Prostate gland (tissue), 2 donors: ENCODE measurements at regions not wholly inside any gene's neighbourhood (a gene's known extent, or its start where the extent isn't known, plus 50 kb on each side); places are given as distances from the start of the nearest gene placed in this dataset.

Experiments used
- POLR2A ChIP-seq: fragments of 450-650 bp; IDR thresholded peaks from one replicate; pipeline ENCODE4 v1.6.1; 2016; ENCODE audit warnings: antibody characterized with exemption, mild to moderate bottlenecking
- TF ChIP-seq, protein P1 (sequence below), 4 experiments: fragments of 200-600 bp in 2 of 4; fragments of 450-650 bp in 2 of 4; sonication (generic) in 2 of 4; IDR thresholded peaks; 1 replicate in 3 of 4; 2 replicates in 1 of 4; pipeline ENCODE4 v1.5.1; 2016 to 2019; ENCODE audit warnings: antibody characterized with exemption in 4 of 4, mild to moderate bottlenecking in 2 of 4, moderate library complexity in 2 of 4

DNA sequence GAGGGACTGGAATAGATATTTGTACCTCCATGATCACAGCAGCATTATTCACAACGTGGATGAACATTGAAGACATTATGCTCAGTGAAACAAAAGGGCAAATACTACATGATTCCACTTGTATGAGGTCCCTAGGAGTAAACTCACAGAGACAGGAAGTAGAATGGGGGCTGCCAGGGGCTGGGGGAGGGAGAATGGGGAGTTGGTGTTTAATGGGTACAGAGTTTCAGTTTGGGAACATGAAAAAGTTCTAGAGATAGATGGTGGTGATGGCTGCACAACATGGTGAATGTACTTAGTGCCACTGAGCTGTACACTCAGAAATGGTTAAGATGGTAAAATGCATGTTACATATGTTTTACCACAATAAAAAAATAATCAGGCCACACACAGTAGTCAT lies 164.3 kb upstream of the RREB1 start:
- TF ChIP-seq, protein P1, sequence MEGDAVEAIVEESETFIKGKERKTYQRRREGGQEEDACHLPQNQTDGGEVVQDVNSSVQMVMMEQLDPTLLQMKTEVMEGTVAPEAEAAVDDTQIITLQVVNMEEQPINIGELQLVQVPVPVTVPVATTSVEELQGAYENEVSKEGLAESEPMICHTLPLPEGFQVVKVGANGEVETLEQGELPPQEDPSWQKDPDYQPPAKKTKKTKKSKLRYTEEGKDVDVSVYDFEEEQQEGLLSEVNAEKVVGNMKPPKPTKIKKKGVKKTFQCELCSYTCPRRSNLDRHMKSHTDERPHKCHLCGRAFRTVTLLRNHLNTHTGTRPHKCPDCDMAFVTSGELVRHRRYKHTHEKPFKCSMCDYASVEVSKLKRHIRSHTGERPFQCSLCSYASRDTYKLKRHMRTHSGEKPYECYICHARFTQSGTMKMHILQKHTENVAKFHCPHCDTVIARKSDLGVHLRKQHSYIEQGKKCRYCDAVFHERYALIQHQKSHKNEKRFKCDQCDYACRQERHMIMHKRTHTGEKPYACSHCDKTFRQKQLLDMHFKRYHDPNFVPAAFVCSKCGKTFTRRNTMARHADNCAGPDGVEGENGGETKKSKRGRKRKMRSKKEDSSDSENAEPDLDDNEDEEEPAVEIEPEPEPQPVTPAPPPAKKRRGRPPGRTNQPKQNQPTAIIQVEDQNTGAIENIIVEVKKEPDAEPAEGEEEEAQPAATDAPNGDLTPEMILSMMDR (IDR thresholded peaks at IDR 0.05), result no peak
- TF ChIP-seq POLR2A, result no peak
